GM21381 (cell line): ENCODE measurements at regions not wholly inside any gene's neighbourhood (a gene's known extent, or its start where the extent isn't known, plus 50 kb on each side); places are given as distances from the start of the nearest gene placed in this dataset.

Experiments used
- ATAC-seq: cut with Tn5 transposase; IDR thresholded peaks from one replicate; pipeline ENCODE4 v1.9.1; 2021; ENCODE audit warnings: mild to moderate bottlenecking, moderate library complexity; ENCODE audit not compliant: unreplicated experiment

DNA sequence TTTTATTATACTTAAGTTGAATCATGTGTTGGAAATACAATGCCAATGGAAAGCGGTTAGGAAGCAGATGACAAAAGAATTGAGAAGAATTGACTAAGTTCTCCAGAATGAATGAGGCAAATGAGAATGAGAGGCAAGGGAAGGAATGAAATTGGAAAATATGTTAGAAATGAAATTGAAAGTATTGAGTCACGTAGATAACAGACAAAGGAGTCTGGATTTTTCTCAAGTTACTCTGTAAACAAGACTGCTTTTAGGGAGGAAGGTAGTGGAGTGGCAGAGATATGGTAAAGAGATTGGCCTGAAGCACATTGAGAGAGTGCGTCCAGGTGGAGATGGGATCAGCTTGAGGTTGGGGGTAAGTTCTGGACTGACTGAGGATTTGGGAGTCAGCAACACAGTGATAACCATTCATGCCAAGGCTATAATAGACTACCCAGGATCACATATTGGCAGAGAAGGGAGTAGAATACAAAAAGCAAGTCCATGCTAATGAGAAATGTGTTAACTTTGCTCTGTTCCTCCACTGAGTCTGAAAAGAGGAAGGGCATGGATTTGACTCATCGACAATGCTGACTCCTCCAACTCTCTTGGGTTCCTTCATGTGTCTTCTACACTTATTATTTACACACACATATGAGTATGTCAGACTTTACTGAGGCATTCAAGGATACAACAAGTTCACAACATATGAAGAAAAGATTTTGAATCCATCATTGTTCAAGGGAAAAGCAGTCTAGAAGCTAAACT, 814.2 kb upstream of the ZNF608 start:
- no peak for ATAC-seq

DNA sequence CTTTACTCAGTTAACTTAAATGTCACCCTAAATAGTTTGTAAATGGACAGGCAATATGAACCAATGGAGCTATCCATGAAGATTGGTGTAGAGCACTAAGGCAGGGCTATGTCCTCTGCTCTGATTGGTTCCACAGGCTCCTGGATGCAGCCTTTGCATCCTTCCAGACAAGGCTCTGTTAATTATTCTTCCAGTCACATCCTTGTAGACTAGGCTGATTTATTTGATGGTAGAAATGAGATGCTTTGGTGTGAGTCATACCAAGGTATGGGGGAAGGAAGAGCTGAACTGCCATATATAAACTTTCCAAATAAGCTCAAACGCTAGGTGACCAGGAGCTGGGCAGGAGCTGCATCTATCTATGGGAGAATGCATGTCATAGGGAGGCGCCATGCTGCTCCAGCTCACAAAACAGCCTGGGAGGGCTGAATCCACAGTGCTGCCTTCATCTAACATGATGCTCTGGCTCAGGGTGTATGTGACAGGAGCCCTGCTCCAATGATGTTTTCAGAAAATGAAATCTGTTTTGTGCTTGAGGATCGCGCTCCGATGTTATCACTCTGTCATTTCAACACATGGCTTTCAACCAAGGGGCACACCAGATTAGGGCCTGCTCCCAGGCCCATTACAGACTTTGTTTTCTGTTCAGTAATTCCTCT, 818.0 kb upstream of the ZNF608 start:
- ATAC-seq = no peak

DNA sequence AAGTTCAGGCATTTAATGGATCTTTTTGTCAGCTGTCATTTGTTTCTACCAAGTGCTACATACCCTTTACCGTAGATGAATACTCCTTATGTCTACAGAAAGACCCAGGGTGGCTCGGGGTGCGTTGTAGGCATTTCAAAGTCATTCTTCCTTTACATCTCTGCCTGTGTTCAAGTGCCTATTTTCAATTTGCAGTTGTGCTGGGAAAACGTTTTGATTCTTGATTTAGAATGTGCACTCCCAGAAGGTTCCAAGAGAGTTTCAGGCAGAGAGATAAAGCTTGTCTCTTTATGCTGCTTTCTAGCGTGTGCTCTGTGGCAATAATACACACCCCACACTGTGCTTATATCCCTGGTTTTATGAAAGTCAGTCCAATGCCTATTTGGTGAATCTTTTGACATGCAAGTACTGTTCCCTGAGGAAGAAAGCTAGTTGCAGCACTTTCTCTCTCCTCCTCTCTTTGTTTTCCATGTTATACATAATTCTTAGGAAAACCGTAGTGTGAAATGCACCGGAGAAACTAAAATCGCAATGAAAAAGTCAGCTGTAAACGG, 828.1 kb upstream of the ZNF608 start:
- no peak for ATAC-seq

DNA sequence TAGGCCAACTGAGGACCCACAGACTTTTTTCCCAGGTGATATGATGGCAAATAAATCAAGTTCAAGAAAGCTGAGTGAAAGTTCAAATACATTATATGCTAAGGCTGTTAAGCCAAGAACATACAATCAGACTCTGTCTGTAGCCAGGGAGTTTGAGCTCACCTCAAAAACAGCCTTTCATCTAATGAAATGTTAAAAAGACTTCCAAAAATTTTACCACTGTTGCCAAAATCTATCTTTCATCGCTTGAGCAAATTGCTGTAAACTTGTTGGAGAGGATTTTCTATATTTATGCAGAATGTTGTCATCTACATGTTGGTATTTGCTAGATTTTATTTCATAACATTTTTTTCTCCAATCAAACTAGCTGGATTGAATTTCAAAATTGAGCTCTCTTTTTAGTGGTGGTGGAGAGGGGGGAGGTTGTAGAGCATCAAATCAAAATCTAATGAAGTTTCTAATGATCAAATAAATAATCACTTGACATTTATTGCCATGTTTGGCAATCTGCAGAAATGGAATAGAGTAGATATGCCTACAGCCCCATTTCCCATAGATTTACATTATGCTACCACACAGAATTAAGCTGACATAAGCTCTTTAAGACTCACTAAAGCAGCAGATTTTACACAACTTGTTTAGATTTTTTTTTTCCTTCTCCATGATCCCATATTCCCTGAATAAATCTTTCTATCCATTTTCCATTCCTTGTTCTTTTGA, 828.9 kb upstream of the ZNF608 start:
- no peak for ATAC-seq

DNA sequence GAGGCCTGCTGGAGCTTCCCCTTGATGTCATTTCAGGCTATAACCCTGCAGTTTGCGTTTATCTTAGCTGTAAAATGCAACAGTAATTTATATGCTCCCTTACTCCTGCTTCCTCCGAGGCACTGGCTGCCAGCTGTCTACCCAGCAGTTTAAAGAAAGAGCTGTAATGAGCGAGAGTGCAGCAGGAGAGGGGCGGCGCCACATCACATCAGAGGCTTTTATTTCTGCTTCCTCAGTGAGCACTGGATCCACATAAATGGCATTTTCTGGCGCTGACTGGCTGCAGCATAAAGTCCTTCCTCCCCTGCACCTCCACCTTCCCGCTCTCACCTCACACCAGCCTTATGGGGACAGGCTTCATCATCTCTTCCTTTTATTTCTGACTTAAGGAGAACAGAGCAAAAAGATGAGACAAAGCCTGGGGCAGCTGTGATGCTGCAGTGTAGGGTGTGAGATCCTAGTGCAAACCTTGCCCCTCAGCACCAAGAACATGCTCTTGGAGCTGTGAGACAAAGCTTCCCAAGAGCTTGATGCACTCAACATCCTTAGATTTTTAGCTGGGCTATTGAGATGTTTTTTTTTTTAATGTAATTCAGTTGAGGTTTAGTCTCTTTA, 829.6 kb upstream of the ZNF608 start:
- ATAC-seq = no peak

DNA sequence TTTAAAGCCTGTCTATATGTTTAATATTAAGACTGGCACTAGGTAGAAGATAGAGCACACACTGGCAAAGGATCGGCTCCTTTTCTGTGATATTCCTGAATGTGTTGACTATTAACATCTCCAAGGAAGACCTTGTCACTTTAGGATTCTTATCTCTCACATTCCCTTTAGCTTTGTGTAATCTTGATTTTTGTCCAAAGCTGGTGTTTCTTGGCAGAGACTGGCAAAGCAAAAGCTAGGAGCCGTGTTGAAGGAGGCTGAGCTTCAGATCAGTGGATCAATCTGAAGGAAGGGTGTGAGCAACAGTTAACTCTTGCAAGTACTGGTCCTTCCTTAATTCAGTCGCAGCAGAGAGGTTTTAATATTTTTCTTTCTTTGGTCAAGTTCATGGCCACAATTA, 830.4 kb upstream of the ZNF608 start:
- no peak for ATAC-seq

DNA sequence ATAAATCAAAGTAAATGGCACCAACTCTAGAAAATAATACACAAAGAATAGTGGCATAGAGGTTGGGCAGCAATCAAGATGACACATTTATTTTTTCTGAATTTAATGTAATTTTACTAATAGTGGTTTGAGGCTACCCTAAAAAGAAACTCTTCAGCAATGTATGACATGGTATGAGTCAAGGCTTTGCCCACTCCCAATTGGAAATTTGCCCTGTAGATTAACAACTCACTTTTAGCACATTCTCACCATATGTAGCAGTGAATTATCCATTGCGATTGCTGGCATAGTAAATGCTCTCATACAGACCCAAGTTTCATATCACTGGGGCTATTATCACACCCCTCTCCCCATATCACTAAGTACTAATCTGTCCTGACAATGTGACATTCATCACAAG, 832.1 kb upstream of the ZNF608 start:
- no peak for ATAC-seq

DNA sequence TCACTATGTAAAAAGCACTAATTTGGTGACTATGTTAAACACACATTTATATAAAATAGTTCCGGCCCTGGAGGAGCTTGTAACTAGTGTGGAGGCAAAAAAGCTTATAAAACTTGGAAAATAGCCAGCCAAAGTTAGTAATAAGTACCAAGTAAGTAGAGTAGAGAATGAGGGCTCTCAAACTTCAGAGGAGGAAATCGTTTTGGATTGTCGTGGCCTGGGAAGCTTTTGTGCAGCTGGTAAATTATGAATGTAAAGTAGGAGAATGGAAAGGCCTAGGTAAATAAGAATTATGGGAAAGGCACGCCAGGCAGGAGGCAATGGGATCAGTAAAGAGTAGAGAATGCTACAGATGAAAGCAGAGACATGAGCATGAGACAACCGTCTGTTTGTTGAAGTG, 832.7 kb upstream of the ZNF608 start:
- no peak for ATAC-seq

DNA sequence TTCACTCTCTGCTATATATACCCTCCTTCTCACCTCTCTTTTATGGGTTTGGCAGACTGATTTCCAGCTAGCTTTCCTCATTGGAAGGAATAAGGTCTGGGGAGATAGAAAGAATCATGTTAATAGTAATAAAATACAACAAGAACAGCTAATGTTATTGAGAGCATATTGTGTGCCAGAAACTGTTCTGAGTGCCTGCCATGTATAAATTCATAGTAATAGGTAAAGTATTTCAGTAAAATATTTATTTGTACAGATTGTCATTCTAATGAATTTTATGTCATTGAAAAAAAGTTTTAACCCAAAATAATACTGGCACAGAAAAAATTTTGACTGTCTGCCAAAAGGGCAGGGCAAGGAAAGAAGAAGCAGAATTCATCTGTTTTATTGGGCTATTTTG, 834.9 kb upstream of the ZNF608 start:
- ATAC-seq = no peak

DNA sequence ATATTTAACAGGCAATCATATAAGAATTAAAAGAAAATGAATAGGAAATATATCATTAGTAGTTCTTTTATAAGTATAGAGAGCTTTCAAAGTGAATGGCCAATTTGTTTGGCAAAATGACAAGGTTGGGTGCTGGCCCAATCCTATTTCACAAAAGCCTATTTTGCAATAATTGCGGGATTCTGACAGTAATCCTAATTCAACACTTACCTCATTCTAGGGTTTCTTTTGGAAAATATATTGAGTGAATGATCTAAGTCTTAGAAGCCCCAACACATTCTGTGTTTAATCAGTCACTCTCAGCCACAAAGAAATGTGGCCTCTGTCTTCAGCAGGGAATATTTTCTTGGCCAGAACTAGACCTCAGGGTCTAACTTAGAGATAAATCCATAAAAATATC, 835.9 kb upstream of the ZNF608 start:
- ATAC-seq = no peak

DNA sequence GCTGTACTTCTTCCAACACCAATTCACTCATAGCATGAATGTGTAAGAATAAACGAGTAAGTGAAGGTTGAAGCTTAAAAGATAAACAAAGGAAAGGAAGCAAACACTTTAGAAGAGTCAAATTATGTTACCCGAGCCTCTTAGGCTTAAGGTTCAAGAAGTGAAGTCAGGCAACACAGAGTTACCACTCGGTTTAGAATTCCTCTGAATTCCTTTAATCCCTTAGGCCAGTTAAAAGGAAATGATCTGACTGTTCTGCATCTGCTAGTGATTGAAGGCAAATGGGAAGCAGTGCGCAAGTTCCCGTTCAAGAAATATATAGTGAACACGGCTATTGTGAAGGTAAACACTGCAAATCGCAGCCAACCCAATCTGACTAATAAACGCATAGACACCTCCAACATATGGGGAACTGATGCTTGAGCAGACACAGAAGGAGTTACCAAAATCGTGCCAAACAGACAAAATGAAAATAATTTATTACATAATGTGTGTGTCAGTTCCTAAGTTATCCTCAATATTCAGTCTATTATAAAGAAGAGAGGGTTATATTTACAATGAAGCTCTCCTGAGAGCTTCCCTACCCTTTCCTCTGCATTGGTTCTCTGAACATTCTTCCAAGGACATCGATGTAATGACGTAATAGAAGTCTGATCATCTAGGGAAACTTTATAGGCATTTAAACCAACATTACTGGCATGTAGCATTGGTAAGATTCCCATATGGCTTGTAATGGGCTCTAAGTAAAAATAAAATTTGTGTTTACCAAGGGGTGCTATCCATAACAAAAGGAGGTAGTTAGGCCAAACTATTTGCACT, 837.1 kb upstream of the ZNF608 start:
- ATAC-seq = no peak

DNA sequence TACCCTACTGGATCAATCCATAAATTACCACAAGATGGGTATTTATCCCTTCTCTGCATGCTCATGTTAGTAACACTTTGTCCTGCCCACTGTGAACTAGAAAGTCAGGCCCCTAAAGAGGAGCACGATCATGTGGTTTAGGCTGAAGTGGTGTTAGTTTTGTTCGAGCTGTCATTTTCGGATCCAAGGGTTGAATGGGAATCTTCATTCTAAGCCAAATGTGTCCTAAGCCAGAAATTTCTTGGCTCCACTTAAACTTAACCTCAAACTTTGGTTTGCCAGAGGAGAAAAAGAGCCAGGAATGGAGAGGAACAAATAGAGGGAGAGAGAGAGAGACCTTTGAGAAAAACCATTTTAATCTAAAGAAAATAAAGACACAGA, 837.7 kb upstream of the ZNF608 start:
- ATAC-seq = no peak

DNA sequence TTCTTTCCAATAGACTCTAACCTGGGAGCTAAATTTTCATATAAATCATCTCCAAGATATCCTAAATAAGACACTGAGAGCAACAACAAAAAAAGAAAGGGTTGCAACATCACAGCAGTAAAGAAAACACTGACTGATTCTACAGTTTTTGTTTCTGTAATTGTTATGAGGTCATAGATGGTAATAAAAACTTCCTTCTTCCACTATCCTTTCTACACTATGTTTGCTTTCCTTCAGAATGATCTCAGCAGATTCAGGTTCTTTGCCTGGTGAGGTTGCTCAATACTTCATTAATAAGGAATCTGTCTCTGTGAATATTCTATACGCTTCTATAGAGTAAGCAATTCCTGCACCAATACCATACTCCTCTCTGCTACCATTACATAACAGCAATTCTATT, 835.6 kb upstream of the GRAMD2B start:
- no peak for ATAC-seq

DNA sequence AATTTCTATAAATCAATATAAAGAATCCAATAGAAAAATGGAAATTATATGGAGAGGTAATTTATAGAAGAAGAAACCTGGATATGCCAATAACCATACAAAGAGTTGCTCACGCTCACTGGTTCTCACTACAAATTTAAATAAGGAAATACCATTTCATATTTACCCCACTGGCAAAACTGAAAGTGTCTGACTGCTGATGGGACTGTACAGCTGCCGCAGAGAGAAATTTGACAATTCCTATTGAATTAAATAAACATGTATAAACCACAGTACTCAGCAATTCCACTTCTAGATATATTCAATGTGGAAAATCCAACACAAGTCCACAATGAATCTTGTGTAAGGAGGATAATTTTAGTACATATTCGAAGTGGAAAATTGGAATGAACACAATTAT, 830.4 kb upstream of the GRAMD2B start:
- ATAC-seq = no peak

DNA sequence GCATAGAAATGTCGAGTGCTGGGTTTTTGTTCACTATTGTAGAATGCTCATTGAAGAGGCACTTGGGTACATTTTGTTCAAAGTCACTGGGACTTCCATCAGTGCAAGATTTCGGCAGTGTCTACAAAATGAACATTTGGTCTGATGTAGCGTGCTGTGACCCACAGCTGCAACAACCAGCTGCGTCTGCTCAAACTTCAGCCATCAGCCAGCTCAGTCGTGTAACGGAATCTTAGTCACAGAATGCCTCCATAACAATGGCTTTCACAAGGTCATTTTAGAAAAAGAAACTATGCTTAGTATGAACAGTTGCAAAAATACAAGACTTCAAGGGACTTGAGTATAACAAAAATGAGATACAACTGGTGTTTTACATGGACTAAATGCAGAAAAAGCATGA, 828.1 kb upstream of the GRAMD2B start:
- ATAC-seq = no peak

DNA sequence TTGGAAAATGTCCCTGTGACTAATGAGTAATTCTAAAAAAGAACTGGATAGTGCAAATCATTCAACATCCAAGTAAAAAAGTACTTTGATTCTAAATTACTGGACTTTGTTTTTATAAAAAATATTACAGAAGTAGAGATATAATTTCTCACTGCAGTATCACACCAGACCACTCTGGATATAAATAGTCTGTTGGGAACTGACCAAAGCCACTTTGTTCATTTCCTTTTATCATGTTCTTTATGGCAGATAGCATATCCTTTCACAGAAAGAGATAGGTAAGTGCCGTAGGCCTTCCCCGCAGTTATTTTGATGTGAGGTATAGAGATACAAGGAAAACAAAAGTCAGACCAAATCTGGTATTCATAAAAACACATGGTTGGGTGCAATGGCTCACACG, 827.4 kb upstream of the GRAMD2B start:
- no peak for ATAC-seq

DNA sequence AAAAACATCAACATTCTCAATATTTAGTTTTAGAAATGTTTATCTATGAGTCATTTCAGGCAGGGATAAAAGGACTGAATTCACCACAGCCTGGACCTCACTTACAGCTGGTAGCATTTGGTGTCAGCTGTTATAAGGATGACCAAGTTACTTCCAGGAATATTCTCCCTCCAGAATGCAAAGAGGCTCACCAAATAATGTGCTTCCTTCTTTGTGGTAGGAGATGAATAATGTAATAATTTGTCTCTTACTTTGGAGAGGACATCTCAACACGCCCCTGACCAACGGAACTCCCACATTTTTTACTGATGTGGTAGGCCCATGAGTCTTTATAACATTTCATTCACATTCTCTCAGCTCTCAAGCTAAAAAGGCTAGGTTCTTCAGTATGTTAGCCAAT, 825.9 kb upstream of the GRAMD2B start:
- ATAC-seq = no peak

DNA sequence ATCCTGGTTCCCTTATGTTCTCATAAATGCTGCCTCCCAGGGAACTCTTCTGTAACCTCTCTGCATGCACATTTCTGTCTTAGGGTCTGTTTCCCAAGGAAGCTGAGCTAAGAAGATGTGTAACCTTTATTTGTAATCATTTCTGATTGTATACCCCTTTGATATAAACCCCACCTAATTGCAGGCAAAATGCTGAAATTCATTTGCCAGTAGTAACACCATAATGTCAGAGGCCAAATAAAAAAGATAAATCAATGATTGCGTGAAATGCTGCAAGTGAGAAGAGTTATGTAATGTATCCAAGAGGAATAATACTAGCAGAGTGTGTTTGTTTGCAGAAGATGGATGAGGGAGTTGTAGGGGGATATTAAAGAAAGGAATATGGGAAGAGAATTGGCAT, 822.6 kb upstream of the GRAMD2B start:
- no peak for ATAC-seq

DNA sequence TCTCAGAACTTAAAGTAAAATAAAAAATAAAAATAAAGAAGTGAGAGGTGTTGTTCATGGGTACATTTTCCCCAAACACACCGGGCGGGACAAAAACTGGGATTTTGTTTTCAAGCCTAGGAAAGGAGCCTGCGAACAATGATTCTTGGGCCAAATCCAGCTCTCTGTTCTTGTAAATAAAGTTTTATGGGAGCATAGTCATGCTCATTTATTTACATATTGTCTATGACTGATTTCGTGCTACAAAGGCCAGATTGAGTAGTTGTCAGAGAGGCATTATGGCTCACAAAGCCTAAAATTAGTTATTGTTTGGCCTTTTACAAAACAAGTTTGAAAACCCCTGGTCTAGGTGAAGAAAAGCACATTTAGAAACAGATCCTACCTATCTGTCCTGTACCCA, 821.0 kb upstream of the GRAMD2B start:
- no peak for ATAC-seq

DNA sequence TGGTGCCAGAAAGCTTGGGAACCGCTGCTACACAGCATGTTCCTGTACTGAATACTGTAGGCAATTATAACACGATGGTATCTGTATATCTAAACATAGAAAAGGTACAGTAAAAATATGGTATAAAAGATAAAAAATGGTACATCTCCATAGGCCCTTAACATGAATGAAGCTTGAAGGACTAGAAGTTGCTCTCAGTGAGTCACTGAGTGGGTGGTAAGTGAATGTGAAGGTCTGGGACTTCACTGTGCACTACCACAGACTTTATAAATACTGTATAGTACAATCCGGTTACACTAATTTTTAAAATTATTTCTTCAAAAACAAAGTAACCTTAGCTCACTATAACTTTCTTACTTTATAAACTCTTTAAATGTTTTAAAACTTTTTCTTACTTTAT, 819.9 kb upstream of the GRAMD2B start:
- ATAC-seq = no peak

DNA sequence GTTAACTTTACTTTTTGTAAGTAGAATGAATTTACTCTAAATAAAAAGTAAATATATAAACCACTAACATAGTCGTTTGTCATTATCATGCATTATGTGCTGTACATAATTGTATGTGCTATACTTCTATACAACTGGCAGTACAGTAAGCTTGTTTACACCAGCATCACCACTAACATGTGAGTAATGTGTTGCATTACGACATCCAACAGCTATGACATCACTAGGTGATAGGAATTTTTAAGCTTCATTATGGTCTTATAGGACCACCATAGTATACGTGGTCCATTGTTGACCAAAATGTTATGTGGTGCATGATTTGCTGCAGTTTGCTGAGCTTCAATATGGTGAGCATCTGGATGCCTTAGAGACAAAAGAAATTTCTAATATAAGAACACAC, 819.1 kb upstream of the GRAMD2B start:
- no peak for ATAC-seq
